ENCODE measurements at regions not wholly inside any gene's neighbourhood (a gene's known extent, or its start where the extent isn't known, plus 50 kb on each side); places are given as distances from the start of the nearest gene placed in this dataset.

DNA sequence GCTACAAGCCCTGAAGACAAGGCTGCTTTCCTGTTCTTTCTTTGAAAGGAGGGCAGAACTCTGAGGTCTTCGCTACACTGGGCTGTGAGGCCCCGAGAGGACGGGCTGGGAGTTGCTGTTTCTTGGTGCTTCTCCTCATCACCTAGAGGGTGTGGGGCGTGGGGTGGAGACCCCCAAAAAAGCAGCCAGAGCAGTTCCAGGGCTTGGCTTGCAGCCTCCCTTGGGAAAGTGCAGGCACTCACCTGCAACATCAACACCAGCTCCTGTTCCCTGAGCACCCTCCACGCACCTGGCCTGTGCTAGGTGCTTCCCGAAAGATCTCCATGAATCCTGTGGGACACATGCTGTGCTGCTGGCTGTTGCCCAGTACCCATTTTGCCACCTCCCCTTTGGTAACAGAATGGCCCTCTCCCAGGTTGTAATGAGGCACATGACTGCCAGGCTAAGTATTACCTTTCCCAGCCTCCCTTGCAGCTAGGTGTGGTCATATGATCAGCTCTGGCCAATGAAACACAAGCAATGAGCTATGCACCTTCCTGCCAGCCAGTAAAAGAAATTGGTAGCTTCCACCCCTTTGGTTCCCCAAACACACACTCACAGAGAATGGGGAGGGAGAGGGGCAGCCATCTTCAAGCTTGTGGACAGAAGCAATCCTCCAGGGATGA is 146.0 kb downstream of the C9orf50 start:
- H3K9me3 ChIP-seq, result no peaks in the 10 kb centered on the region
- H3K4me3 ChIP-seq, result no peak overlapping the region
- WGBS, 2 donors, result 89 to 98% methylated on average over 6 of the region's 6 CpGs
- TF ChIP-seq, protein P1, sequence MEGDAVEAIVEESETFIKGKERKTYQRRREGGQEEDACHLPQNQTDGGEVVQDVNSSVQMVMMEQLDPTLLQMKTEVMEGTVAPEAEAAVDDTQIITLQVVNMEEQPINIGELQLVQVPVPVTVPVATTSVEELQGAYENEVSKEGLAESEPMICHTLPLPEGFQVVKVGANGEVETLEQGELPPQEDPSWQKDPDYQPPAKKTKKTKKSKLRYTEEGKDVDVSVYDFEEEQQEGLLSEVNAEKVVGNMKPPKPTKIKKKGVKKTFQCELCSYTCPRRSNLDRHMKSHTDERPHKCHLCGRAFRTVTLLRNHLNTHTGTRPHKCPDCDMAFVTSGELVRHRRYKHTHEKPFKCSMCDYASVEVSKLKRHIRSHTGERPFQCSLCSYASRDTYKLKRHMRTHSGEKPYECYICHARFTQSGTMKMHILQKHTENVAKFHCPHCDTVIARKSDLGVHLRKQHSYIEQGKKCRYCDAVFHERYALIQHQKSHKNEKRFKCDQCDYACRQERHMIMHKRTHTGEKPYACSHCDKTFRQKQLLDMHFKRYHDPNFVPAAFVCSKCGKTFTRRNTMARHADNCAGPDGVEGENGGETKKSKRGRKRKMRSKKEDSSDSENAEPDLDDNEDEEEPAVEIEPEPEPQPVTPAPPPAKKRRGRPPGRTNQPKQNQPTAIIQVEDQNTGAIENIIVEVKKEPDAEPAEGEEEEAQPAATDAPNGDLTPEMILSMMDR (IDR thresholded peaks at IDR 0.05), result no peak
- no peak for DNase-seq (ENCODE audit: low spot score in 2 of 2)
- peak overlapping the region in 2 of 4 donors; percentile 67 to 69 for H3K27ac ChIP-seq
- no peaks in the 10 kb centered on the region for H3K27me3 ChIP-seq
- no peaks in the 10 kb centered on the region for H3K36me3 ChIP-seq
- H3K4me1 ChIP-seq, result peaks cover 0 to 63% (median 9%) of the 10 kb centered on the region in 4 donors

DNA sequence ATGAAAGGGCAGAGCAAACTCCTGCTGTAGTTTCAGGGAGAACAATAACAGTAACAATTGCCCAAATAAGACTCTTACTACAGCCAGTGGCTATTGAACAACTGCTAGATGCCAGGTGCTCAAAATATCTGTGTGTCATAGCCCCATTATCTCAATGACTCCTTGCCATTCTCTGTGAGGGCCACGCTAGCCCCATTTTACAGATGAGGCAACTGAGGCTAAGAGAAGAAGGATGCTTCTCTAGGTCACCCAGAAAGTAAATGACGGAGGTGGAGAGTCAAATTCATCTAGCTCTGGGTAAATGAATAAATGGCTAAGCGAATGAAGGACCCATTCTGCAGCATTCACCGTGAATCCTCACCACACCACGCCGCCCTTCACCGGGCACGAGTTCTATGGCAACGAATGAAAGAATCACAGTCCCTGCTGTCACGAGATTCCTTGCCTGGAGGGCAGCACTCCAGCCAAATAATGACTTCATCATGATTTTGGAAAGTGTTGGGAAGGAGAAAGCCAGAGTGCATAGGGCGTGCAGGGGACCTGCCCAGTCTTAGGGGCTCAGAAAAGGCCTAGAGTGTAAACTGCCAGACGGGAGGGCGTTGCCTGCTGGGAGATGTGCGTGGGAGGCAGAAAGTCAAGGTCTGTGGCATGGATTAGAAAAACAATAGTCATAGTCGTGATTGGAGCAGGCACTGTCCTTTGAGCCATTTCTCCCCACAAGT is 147.2 kb downstream of the C9orf50 start:
- Histone ChIP-seq H3K36me3 (no peaks in the 10 kb centered on the region), H3K4me1 (peaks cover 0 to 51% (median 4%) of the 10 kb centered on the region in 4 donors), H3K4me3 (no peak overlapping the region), H3K9me3 (no peaks in the 10 kb centered on the region), H3K27me3 (no peaks in the 10 kb centered on the region), H3K27ac (peak overlapping the region in 2 of 4 donors; percentile 67 to 69)
- TF ChIP-seq EP300 (IDR thresholded peaks at IDR 0.05) (peak in 1 of 2 donors; percentile 90), POLR2A (IDR thresholded peaks at IDR 0.05) (no peak)
- peak in 1 of 2 donors; percentile 75 for DNase-seq (ENCODE audit: low spot score in 2 of 2)
- WGBS, 2 donors, result 29% methylated on average over 15 of the region's 15 CpGs

DNA sequence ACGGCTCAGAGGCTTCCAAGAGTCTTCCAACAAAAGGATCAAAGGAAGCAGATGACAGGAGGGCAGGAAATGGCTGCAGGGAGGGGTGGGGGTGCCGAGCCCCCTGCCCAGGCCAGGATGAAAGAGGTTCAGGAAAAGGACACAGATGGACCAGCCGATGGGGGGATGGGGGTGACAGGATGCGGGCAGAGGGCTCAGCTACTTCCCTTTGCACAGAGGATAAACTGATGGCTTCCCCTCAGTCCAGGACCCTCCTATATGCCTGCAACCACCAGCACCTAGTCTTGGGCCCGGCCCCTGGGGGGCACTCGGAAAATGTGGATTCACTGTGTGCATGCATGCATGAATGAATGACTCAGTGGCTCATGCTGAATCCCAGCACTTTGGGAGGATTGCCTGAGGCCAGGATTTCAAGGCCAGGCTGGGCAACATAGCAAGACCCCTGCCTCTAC is 148.2 kb downstream of the C9orf50 start:
- peak overlapping the region in 1 of 4 donors; percentile 69 for H3K27ac ChIP-seq
- no peaks in the 10 kb centered on the region for H3K27me3 ChIP-seq

DNA sequence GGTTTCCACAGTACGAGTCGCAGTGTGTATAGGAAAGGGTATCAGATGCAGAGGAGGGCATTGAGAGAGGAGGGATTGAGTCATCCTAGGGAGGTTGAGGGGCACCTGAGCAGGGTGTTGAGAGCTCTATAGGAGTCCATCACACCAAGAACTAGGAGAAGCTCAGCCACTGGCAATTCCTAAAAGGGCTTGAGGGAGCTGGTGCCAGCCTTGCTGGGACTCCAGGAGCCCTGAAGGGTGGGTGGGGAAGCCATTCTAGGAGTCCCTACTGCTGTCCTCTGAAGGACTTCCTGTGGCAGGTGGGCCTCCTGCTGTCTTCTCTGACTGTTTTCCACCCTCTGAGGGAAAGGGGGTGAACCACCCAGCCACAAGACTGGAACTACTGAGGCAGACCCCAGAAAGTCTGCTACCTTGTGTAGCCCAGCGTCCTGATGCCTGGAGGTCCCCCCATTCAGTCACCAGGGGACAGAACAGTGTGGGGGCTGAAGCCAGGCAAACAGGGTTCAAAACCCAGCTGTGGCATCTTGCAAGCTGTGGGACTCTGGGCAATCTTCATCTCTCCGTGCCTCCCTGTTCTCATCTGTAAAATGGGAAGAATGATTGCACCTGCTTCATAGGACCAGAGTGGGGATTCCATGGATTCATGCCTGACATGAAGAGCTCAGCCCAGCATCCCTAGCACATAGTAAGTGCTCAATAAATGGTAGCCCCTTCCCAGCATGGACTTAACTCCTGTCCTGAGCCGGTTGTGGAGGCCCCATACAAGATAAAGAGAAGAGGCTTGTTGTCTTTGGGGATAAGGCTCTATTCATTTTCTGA is 149.5 kb downstream of the C9orf50 start:
- Histone ChIP-seq H3K27ac (no peak overlapping the region), H3K4me1 (peaks cover 0 to 37% (median 3%) of the 10 kb centered on the region in 4 donors), H3K27me3 (no peaks in the 10 kb centered on the region), H3K36me3 (no peaks in the 10 kb centered on the region), H3K9me3 (no peaks in the 10 kb centered on the region), H3K4me3 (no peak overlapping the region)
- TF ChIP-seq EP300 (IDR thresholded peaks at IDR 0.05), result no peak
- TF ChIP-seq POLR2A (IDR thresholded peaks at IDR 0.05), result no peak
- TF ChIP-seq, protein P1 (IDR thresholded peaks at IDR 0.05), result no peak
- WGBS, 2 donors, result 84 to 88% methylated on average over 5 of the region's 5 CpGs
- DNase-seq (ENCODE audit: low spot score in 2 of 2), result no peak

More for the DNA sequence above, 148.2 kb downstream of the C9orf50 start:
- Histone ChIP-seq H3K4me3 (no peak overlapping the region), H3K9me3 (no peaks in the 10 kb centered on the region), H3K36me3 (no peaks in the 10 kb centered on the region), H3K4me1 (peaks cover 0 to 46% (median 4%) of the 10 kb centered on the region in 4 donors)
- DNase-seq (ENCODE audit: low spot score in 2 of 2), result no peak
- no peak for TF ChIP-seq POLR2A (IDR thresholded peaks at IDR 0.05)
- TF ChIP-seq, protein P1 (IDR thresholded peaks at IDR 0.05), result no peak
- TF ChIP-seq EP300 (IDR thresholded peaks at IDR 0.05), result no peak
- WGBS, 2 donors, result 56 to 63% methylated on average over 6 of the region's 6 CpGs

DNA sequence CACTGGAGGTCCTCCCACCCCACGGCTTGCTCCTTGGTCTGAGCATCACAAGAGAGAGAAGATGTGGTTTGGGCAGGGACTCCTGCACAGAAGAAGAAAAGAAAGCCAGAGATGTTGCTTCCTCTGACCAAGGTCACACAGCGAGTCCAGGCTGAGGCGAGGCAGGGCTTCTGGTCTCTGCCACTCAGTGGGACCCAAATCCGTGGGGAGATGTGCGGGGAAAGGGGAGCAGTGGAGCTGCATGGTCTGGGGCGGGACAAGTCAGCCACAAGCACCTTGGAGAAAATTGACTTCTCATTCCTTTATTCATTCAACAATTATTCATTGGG is 150.9 kb downstream of the C9orf50 start:
- Histone ChIP-seq H3K4me3 (no peak overlapping the region), H3K36me3 (no peaks in the 10 kb centered on the region), H3K27ac (no peak overlapping the region), H3K9me3 (no peaks in the 10 kb centered on the region), H3K27me3 (no peaks in the 10 kb centered on the region), H3K4me1 (peaks cover 3 to 49% (median 15%) of the 10 kb centered on the region in 4 donors)
- TF ChIP-seq, protein P1 (IDR thresholded peaks at IDR 0.05), result no peak
- TF ChIP-seq EP300 (IDR thresholded peaks at IDR 0.05), result no peak
- TF ChIP-seq POLR2A (IDR thresholded peaks at IDR 0.05), result no peak
- 79 to 81% methylated on average over 6 of the region's 6 CpGs for WGBS, 2 donors
- no peak for DNase-seq (ENCODE audit: low spot score in 2 of 2)
